CD4-positive, alpha-beta T cell treated with Interleukin-6 at 100 ng/mL for 8 hours (primary cell): ENCODE measurements at regions not wholly inside any gene's neighbourhood (a gene's known extent, or its start where the extent isn't known, plus 50 kb on each side); places are given as distances from the start of the nearest gene placed in this dataset.

Source experiments
- DNase-seq: peaks from one replicate; pipeline ENCODE4 v3.0.0-alpha.2; 2020; ENCODE audit warnings: mixed read lengths, low spot score

DNA sequence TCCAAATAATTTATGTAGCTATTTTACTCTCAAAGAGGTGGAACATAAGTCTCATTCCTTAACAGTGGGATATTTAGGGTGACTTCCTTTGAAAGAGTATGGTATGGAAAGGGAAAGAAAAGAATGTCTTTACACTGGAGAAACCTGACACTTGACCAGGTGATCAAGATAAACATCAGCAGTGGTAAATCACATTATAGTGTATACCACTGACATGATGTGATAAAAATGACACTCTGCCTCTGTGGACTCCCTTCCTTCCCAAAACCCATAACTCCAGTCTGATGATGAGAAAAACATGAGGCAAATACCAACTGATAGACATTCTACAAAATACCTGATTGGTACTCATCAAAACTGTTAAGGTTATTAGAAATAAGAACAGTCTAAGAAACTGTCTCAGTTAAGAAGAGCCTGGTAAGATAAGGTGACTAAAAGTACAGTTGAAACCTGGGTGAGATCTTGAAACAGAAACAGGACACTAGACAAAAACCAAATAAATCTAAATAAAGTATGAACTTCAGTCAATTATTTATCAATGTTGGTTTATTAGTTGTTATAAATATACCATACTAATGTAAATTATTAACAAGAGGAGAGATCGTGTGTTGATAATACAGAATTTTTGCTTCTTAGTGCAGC lies 144.2 kb upstream of the PCDH18 start:
- no peak for DNase-seq

DNA sequence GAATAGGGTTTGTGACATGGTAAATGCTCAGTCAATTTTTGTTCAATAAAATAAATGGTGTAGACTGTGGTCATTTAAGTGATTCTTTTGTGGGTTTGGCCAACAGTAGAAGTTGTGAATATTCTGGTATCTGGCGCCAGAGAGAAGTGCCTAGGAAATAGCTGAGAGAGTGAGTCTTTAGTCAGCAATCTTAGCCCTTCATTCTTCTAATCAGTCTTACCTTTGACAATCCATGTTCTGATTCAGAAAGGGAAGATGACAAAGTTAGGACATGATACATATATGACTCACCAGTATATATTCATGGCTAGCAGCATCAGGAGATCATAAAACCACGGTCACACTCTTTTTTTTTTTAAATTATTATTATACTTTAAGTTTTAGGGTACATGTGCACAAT lies 141.8 kb upstream of the PCDH18 start:
- no peak for DNase-seq

DNA sequence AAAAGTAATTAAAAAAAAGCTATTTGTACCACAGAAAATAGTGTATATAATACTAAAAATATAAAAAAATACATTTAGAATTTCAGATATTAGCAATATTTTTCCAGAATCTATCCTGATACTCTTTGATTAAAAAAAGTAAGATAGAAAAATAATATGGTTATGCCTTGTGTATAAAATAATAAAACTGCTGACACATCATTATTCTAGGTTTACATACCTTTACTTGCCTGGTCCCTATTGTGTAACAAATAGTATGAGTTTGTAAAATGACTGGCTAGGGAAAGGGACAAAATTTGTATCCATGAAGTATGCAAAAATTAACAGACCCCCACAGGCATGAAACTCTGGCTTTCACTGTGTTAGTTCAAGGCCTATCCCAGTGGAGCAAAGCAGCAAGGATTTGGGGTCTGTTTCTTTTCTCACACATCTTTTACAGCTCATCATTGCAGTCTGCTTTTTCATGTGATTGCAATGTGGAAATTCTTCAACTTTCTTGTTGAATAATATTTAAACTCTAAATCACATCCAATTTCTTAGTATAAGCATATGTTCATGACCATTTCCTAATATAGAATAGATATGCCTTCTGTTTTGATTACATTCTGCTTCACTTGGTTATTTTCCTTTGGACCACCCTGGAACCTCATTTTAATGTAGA lies 136.7 kb upstream of the PCDH18 start:
- DNase-seq: no peak

DNA sequence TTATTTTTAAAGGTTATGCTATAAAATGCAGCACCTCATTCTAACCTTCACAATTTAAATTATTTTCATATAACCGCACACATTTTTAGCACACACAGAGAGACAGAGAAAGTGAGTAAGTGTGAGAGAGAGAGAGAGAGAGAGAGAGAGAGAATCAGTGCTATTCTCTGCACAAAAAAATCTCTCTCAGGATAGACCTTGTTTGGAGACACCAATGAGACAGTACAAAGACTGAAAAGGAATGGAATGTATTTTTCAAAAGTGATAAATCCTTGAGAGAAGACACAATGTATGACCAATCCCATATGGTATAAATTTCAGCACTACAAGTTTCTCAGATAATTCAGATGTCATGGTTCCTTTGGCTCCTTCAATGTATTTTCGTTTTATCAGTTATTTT lies 132.1 kb upstream of the PCDH18 start:
- DNase-seq: no peak

DNA sequence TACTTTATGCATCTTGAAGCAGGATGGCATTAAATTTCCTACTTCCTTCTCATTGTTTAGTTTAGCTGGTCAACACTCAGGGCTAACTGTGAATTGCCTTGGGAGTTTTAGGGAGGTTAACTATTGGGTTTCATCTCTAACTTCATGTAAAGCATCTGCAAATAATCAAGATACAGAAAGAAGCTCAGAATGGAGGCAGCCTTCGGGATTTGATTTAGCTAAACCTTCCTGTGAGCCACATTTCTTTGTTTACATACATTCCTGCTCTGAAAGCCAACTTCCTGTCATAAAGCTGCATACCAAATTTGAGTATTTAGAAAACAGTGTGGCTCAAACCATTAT lies 131.7 kb upstream of the PCDH18 start:
- no peak for DNase-seq

DNA sequence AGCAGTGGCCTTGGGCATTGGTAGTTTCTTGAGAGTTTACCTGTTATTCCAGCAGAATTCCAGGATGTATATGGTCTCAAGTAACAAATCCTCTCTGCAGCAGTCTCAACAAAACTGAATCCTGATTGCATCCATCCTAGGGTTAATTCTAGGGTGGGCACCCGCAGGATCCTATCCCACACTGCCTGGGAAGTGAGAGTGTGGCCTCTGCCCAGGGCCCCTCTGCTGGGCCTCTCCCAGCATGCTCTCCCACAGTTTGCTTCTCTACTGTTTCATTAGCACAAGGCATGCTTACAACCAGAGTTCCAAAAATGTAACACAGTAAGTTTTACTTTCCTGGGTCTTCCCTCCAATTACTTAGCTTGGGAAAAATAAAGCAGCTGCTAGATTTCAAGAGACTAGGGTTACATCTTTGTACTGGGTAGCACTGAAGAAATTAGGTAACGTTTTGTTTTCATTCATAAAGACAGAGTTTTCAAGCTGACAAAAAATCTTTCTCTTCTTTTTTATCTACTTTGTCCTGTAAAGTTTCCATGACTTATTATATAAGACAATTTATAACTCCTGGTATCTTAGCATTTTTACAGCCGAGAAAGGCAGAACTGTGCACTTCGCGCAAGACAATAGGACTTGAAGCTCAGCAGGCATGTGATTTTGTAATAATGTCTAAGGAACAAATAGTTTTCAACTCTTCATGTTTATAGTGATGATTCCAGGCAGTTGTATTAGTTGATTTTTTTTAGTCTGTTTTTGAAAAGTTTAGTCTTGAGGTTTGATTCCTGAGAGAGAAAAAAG lies 131.2 kb upstream of the PCDH18 start:
- DNase-seq: no peak

DNA sequence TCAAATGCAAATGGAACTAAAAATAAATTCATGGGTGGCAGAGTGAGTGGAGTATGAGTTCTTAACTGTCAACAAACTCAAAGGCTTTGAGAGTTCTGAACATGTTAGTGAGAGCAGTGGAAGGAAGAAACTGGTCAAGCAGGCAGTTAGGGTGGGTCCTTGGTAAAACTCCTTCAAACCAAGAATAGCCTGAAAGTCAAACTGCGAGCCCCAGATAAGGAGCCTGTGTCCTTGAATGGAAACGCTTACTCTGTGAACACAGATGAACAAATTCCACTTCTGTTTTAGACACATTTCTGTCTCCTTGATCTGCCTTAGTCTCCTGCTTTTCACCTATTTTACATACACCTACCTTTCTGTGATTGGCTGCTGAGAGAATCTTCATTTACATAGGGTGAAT lies 129.4 kb upstream of the PCDH18 start:
- no peak for DNase-seq

DNA sequence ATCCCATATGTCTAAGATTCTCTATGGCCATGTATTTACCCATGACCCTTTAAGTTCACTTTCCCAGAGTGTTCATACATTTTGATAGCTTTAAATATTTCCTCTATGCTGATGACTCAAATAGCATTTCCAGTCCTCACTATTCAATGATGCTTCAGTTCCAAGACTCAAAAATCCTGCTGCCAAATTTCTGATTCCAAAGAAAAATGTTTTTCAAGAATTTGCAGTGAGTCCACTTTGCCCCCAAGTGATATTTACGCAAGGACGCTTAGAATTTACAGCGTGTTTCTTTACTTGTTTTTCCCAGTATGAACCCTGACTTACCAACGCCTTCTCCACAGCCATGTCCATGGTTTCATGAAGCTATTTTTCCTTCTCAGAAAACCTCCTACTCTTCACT lies 127.9 kb upstream of the PCDH18 start:
- DNase-seq: no peak

GRCh38 chr4:137659431-137659830 lies 127.1 kb upstream of the PCDH18 start:
- no peak for DNase-seq

- no peak for DNase-seq
Observed at GRCh38 chr4:137656661-137657060, 124.4 kb upstream of the PCDH18 start.

GRCh38 chr4:137655302-137655701 lies 123.0 kb upstream of the PCDH18 start:
- DNase-seq: no peak

- no peak for DNase-seq
Observed at GRCh38 chr4:137651128-137651527, 118.8 kb upstream of the PCDH18 start.

GRCh38 chr4:137649711-137650450 lies 117.6 kb upstream of the PCDH18 start:
- DNase-seq: no peak

- no peak for DNase-seq
Observed at GRCh38 chr4:137648531-137648930, 116.2 kb upstream of the PCDH18 start.

DNA sequence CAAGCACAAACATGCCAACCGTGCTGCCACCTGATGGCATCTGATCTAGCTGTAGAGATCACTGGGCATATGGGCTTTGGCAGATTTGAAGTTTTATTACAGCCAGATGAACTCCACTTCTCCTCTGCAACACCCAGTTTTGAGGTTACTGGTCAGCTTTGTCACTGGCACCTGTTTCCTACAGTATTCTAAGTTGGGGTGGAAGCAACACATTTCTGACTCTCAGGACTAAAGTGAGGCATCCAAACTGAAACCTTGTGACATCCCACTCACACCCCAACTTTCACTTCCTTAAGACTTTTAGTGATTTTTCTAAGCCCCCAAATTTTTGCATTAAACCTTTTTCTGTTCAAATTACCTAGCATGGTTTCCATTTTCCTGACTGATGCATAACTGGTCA lies 115.1 kb upstream of the PCDH18 start:
- DNase-seq: no peak

- no peak for DNase-seq
Observed at GRCh38 chr4:137644201-137644600, 111.9 kb upstream of the PCDH18 start.

- DNase-seq: no peak
Observed at GRCh38 chr4:137641544-137641943, 109.2 kb upstream of the PCDH18 start.

- no peak for DNase-seq
Observed at GRCh38 chr4:137640838-137641158, 108.5 kb upstream of the PCDH18 start.

GRCh38 chr4:137640156-137640837 lies 108.0 kb upstream of the PCDH18 start:
- DNase-seq: no peak

DNA sequence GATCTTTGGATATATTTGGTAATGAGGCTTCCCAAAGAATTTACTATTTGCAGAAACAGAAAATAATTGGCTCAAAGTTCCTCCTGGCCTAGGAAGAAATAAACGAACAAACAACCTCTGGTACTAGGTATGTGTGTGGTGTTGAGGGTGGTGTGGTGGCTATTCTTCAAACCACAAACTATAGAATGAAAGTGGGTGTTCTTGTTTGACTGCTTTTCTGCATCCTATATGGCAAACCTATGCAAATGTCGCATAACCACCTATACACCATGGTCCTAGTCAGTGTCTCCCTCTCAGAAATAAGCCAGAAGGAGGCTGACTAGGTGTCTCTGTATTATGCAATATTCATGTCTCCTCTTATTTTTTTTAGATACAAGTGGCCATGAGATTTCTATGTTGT lies 106.6 kb upstream of the PCDH18 start:
- DNase-seq: no peak

DNA sequence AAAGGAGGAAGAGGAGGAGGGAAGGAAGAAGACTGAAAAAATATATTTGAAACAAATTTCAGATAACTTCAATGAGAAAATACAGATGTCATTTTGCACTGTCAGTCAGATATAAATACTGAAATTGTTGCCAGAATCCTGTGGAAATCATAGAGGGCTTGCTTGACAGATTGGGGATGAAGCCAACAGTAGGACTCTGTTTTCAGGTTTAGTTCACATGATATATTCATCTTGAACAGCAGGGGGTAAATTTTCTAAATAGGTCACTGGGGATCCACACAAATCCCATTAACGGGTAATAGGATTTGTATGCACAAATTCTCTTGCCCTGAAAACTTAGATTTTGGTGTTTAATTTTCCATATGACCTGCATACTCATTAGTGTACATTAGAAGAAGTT lies 103.3 kb upstream of the PCDH18 start:
- no peak for DNase-seq

GRCh38 chr4:137635108-137635507 lies 102.8 kb upstream of the PCDH18 start:
- no peak for DNase-seq
